GM12878 (cell line): ENCODE measurements at regions not wholly inside any gene's neighbourhood (a gene's known extent, or its start where the extent isn't known, plus 50 kb on each side); places are given as distances from the start of the nearest gene placed in this dataset.

Source experiments
- ATAC-seq: fragments of 200-7000 bp; cut with Tn5 transposase; 3 replicates; pipeline ENCODE4 v1.9.1; 2020; ENCODE audit warnings: mild to moderate bottlenecking, moderate library complexity
- BruUV-seq: library from RNA; stranded (reverse); fragments of 400-500 nt; replicated peaks from 2 replicates; lab custom pipeline; 2021; lab: Mats Ljungman, UMichigan
- CTCF ChIA-PET: fragments of 300-600 bp; sonication (Branson Sonifier 250); formaldehyde crosslinking; extraction: SDS; loops from one replicate; lab custom pipeline; 2021; ENCODE audit warnings: inconsistent platforms; lab: Yijun Ruan, JAX
- POLR2A ChIA-PET: fragments of 350-600 bp; formaldehyde crosslinking; extraction: SDS; loops from one replicate; lab custom pipeline; 2021; ENCODE audit warnings: inconsistent platforms; lab: Charles Lee
- RAD21 ChIA-PET: fragments of 300-600 bp; sonication (Branson Sonifier 250); formaldehyde crosslinking; loops from one replicate; lab custom pipeline; 2023; ENCODE audit warnings: antibody characterized with exemption; ENCODE audit not compliant: unreplicated experiment; lab: Charles Lee
- SMC1A ChIA-PET: fragments of 300-600 bp; sonication (Branson Sonifier 250); formaldehyde crosslinking; loops from one replicate; lab custom pipeline; 2023; ENCODE audit not compliant: unreplicated experiment, uncharacterized antibody; lab: Charles Lee
- DNase-seq: peaks from one replicate; pipeline ENCODE4 v3.0.0-alpha.2; 2011; ENCODE audit warnings: low read depth, low spot score
- FAIRE-seq: peaks from 3 replicates; lab custom pipeline; 2011; peaks lifted over from hg19 to GRCh38; lab: Jason Lieb, UNC
- H2AFZ ChIP-seq: 2 replicates; pipeline ENCODE4 v1.6.0; 2011; ENCODE audit warnings: low read depth, low read length, control low read depth; ENCODE audit not compliant: control insufficient read depth
- H3K27ac ChIP-seq: 2 replicates; pipeline ENCODE4 v1.5.1; 2011; ENCODE audit warnings: control low read depth; ENCODE audit not compliant: control insufficient read depth, insufficient read depth
- H3K27me3 ChIP-seq, 2 experiments: replicated peaks in 1 of 2; 2 replicates each; pipeline versions ENCODE4 v1.6.0 to v1.6.1; 2011; ENCODE audit warnings: low read length in 1 of 2; ENCODE audit not compliant: control insufficient read depth in 2 of 2, insufficient read depth in 2 of 2
- H3K36me3 ChIP-seq, 2 experiments: 2 replicates each; pipeline ENCODE4 v1.5.1; 2011; ENCODE audit warnings: low read length in 1 of 2; ENCODE audit not compliant: control insufficient read depth in 2 of 2, insufficient read depth in 2 of 2
- H3K4me1 ChIP-seq: 2 replicates; pipeline ENCODE4 v1.6.1; 2011; ENCODE audit warnings: mild to moderate bottlenecking, low read length, moderate library complexity, mixed read lengths; ENCODE audit not compliant: control insufficient read depth, insufficient read depth
- H3K4me2 ChIP-seq: 2 replicates; pipeline ENCODE4 v1.6.0; 2011; ENCODE audit warnings: control low read depth; ENCODE audit not compliant: control insufficient read depth, insufficient read depth
- H3K4me3 ChIP-seq: fragments of 200-600 bp; sonication (generic); 2 replicates; pipeline ENCODE4 v1.5.1; 2016
- H3K79me2 ChIP-seq: 2 replicates; pipeline ENCODE4 v1.6.0; 2011; ENCODE audit warnings: low read length; ENCODE audit not compliant: control insufficient read depth, insufficient read depth
- H3K9ac ChIP-seq: 2 replicates; pipeline ENCODE4 v1.8.0; 2011; ENCODE audit warnings: low read length, control low read depth, mixed read lengths; ENCODE audit not compliant: control insufficient read depth, insufficient read depth
- H3K9me3 ChIP-seq: replicated peaks from 3 replicates; pipeline ENCODE4 v1.5.1; 2011; ENCODE audit warnings: mild to moderate bottlenecking, low read length; ENCODE audit not compliant: control insufficient read depth, insufficient read depth
- H4K20me1 ChIP-seq: 2 replicates; pipeline ENCODE4 v1.6.0; 2011; ENCODE audit not compliant: control insufficient read depth, insufficient read depth
- BMI1 ChIP-seq: fragments of 450-650 bp; IDR thresholded peaks from 2 replicates; pipeline ENCODE4 v1.6.1; 2016; ENCODE audit warnings: mild to moderate bottlenecking, moderate library complexity, borderline replicate concordance
- LARP7 ChIP-seq: fragments of 450-650 bp; IDR thresholded peaks from 2 replicates; pipeline ENCODE4 v1.6.1; 2017; ENCODE audit warnings: mild to moderate bottlenecking
- MEF2B ChIP-seq: fragments of 450-650 bp; IDR thresholded peaks from 2 replicates; pipeline ENCODE4 v1.6.1; 2018; ENCODE audit warnings: mild to moderate bottlenecking, moderate library complexity; ENCODE audit not compliant: partially characterized antibody, poor library complexity, severe bottlenecking
- MYB ChIP-seq: fragments of 150-350 bp; IDR thresholded peaks from 2 replicates; pipeline ENCODE4 v1.6.1; 2014; ENCODE audit warnings: mild to moderate bottlenecking, low read depth, low read length, borderline replicate concordance
- NR2F1 ChIP-seq: fragments of 450-650 bp; conservative IDR thresholded peaks from 2 replicates; pipeline ENCODE4 v1.6.1; 2017; ENCODE audit warnings: mild to moderate bottlenecking
- RELA ChIP-seq: fragments of 450-650 bp; IDR thresholded peaks from 2 replicates; pipeline ENCODE4 v1.8.0; 2014; ENCODE audit warnings: borderline replicate concordance; ENCODE audit not compliant: partially characterized antibody
- RUNX3 ChIP-seq: IDR thresholded peaks from 2 replicates; pipeline ENCODE4 v1.6.1; 2012; ENCODE audit warnings: low read length, inconsistent platforms
- SIN3A ChIP-seq: IDR thresholded peaks from 2 replicates; pipeline ENCODE4 v1.6.1; 2012; ENCODE audit warnings: low read depth, low read length, improper control_type of control experiment
- STAT1 ChIP-seq: fragments of 450-650 bp; conservative IDR thresholded peaks from 2 replicates; pipeline ENCODE4 v1.6.1; 2014; ENCODE audit warnings: antibody characterized with exemption, mild to moderate bottlenecking
- YBX1 ChIP-seq: fragments of 450-650 bp; IDR thresholded peaks from 2 replicates; pipeline ENCODE4 v1.6.1; 2016; ENCODE audit warnings: antibody characterized with exemption
- ZNF622 ChIP-seq: fragments of 450-650 bp; IDR thresholded peaks from 2 replicates; pipeline ENCODE4 v1.6.1; 2017; ENCODE audit warnings: mild to moderate bottlenecking, inconsistent platforms
- WGBS: methylation state at CpG from one replicate; pipeline ENCODE4 v1.1.6; 2016; ENCODE audit warnings: low lambda C conversion rate; ENCODE audit not compliant: insufficient replicate concordance, insufficient coverage; ENCODE audit errors: missing lambda C conversion rate; 5-methylcytosine and 5-hydroxymethylcytosine counted together
- in situ Hi-C: fragments of 300-500 bp; cut with MboI; formaldehyde crosslinking; loops from 9 replicates; pipeline ENCODE4 v1.14.3; 2018; ENCODE audit warnings: mixed read lengths
- intact Hi-C: fragments of 100-400 bp; cut with micrococcal nuclease; formaldehyde crosslinking; loops from one replicate; pipeline ENCODE4 v1.14.2; 2022; ENCODE audit not compliant: unreplicated experiment
- TF ChIP-seq, protein P1 (sequence below): fragments of 450-650 bp; IDR thresholded peaks from 2 replicates; pipeline ENCODE4 v1.6.1; 2017; ENCODE audit warnings: low read depth, mild to moderate bottlenecking, moderate library complexity
- TF ChIP-seq, protein P2 (sequence below): fragments of 450-650 bp; formaldehyde crosslinking; IDR thresholded peaks from 2 replicates; pipeline ENCODE4 v1.4.0; 2022; ENCODE audit warnings: mild to moderate bottlenecking, moderate library complexity
- TF ChIP-seq, protein P3 (sequence below): fragments of 450-650 bp; IDR thresholded peaks from 2 replicates; pipeline ENCODE4 v1.6.1; 2017; ENCODE audit warnings: mild to moderate bottlenecking, moderate library complexity
- TF ChIP-seq, protein P4 (sequence below): fragments of 450-650 bp; IDR thresholded peaks from 2 replicates; pipeline ENCODE4 v1.6.1; 2017; ENCODE audit warnings: mild to moderate bottlenecking, low read depth, inconsistent platforms; ENCODE audit not compliant: poor library complexity, severe bottlenecking

DNA sequence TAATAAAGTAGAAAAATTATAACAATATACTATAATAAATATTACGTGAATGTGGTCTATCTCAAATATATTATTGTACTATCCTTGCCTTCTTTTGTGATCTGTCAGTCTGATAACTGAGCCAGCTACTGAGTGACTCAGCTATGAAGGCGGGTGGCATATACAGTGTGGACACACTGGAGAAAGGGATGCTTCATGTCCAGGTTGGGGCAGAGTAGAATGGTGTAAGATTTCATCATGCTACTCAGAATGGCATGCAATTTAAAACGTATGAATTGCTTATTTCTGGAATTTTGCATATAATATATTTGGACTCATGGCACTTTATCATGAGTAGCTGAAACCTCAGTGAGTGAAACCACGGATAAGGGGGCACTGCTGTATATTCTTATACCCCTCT is 172.9 kb upstream of the TBC1D5 start:
- WGBS, result 7% methylated on average over 4 of the region's 4 CpGs
- in situ Hi-C loops (no loop called here), intact Hi-C loops (no loop called here)
- DNase-seq (no peak), ATAC-seq (no peak), FAIRE-seq (no peak)
- no peak overlapping the region for H3K27ac ChIP-seq
- H2AFZ ChIP-seq, result no peak overlapping the region
- ChIA-PET POLR2A (no interaction called here), CTCF (no interaction called here), RAD21 (no interaction called here), SMC1A (no interaction called here)
- no TSS peak for BruUV-seq
- H3K9ac ChIP-seq, result no peak overlapping the region
- H3K79me2 ChIP-seq, result no peaks in the 10 kb centered on the region
- H3K4me2 ChIP-seq, result no peak overlapping the region
- H3K9me3 ChIP-seq, result no peaks in the 10 kb centered on the region
- H3K27me3 ChIP-seq, result peaks cover 0 to 1% of the 10 kb centered on the region in 2 experiments; a peak in 3 of 4 replicates
- H3K36me3 ChIP-seq, result no peaks in the 10 kb centered on the region
- no peak overlapping the region for H3K4me3 ChIP-seq
- H4K20me1 ChIP-seq, result no peaks in the 10 kb centered on the region
- H3K4me1 ChIP-seq, result no peaks in the 10 kb centered on the region
- TF ChIP-seq LARP7 (no peak), RUNX3 (no peak), BMI1 (no peak), NR2F1 (no peak), RELA (no peak), MEF2B (no peak), YBX1 (no peak), SIN3A (no peak), MYB (no peak), ZNF622 (no peak), STAT1 (no peak)
- TF ChIP-seq, protein P1, sequence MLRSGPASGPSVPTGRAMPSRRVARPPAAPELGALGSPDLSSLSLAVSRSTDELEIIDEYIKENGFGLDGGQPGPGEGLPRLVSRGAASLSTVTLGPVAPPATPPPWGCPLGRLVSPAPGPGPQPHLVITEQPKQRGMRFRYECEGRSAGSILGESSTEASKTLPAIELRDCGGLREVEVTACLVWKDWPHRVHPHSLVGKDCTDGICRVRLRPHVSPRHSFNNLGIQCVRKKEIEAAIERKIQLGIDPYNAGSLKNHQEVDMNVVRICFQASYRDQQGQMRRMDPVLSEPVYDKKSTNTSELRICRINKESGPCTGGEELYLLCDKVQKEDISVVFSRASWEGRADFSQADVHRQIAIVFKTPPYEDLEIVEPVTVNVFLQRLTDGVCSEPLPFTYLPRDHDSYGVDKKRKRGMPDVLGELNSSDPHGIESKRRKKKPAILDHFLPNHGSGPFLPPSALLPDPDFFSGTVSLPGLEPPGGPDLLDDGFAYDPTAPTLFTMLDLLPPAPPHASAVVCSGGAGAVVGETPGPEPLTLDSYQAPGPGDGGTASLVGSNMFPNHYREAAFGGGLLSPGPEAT, result no peak
- TF ChIP-seq, protein P2, sequence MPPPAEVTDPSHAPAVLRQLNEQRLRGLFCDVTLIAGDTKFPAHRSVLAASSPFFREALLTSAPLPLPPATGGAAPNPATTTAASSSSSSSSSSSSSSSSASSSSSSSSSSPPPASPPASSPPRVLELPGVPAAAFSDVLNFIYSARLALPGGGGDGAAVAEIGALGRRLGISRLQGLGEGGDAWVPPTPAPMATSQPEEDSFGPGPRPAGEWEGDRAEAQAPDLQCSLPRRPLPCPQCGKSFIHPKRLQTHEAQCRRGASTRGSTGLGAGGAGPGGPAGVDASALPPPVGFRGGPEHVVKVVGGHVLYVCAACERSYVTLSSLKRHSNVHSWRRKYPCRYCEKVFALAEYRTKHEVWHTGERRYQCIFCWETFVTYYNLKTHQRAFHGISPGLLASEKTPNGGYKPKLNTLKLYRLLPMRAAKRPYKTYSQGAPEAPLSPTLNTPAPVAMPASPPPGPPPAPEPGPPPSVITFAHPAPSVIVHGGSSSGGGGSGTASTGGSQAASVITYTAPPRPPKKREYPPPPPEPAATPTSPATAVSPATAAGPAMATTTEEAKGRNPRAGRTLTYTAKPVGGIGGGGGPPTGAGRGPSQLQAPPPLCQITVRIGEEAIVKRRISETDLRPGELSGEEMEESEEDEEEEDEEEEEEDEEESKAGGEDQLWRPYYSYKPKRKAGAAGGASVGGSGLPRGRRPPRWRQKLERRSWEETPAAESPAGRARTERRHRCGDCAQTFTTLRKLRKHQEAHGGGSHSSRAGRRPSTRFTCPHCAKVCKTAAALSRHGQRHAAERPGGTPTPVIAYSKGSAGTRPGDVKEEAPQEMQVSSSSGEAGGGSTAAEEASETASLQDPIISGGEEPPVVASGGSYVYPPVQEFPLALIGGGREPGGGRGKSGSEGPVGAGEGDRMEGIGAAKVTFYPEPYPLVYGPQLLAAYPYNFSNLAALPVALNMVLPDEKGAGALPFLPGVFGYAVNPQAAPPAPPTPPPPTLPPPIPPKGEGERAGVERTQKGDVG (CRISPR knock-in tag), result no peak
- TF ChIP-seq, protein P3, sequence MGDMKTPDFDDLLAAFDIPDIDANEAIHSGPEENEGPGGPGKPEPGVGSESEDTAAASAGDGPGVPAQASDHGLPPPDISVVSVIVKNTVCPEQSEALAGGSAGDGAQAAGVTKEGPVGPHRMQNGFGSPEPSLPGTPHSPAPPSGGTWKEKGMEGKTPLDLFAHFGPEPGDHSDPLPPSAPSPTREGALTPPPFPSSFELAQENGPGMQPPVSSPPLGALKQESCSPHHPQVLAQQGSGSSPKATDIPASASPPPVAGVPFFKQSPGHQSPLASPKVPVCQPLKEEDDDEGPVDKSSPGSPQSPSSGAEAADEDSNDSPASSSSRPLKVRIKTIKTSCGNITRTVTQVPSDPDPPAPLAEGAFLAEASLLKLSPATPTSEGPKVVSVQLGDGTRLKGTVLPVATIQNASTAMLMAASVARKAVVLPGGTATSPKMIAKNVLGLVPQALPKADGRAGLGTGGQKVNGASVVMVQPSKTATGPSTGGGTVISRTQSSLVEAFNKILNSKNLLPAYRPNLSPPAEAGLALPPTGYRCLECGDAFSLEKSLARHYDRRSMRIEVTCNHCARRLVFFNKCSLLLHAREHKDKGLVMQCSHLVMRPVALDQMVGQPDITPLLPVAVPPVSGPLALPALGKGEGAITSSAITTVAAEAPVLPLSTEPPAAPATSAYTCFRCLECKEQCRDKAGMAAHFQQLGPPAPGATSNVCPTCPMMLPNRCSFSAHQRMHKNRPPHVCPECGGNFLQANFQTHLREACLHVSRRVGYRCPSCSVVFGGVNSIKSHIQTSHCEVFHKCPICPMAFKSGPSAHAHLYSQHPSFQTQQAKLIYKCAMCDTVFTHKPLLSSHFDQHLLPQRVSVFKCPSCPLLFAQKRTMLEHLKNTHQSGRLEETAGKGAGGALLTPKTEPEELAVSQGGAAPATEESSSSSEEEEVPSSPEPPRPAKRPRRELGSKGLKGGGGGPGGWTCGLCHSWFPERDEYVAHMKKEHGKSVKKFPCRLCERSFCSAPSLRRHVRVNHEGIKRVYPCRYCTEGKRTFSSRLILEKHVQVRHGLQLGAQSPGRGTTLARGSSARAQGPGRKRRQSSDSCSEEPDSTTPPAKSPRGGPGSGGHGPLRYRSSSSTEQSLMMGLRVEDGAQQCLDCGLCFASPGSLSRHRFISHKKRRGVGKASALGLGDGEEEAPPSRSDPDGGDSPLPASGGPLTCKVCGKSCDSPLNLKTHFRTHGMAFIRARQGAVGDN, result no peak
- TF ChIP-seq, protein P4, sequence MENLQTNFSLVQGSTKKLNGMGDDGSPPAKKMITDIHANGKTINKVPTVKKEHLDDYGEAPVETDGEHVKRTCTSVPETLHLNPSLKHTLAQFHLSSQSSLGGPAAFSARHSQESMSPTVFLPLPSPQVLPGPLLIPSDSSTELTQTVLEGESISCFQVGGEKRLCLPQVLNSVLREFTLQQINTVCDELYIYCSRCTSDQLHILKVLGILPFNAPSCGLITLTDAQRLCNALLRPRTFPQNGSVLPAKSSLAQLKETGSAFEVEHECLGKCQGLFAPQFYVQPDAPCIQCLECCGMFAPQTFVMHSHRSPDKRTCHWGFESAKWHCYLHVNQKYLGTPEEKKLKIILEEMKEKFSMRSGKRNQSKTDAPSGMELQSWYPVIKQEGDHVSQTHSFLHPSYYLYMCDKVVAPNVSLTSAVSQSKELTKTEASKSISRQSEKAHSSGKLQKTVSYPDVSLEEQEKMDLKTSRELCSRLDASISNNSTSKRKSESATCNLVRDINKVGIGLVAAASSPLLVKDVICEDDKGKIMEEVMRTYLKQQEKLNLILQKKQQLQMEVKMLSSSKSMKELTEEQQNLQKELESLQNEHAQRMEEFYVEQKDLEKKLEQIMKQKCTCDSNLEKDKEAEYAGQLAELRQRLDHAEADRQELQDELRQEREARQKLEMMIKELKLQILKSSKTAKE, result no peak
